ENCODE measurements at regions not wholly inside any gene's neighbourhood (a gene's known extent, or its start where the extent isn't known, plus 50 kb on each side); places are given as distances from the start of the nearest gene placed in this dataset.
"Not testable (repeated sequence)": the region's sequence is repeated elsewhere in the genome, so short reads cannot be mapped to it uniquely, and the experiment has no call there.

DNA sequence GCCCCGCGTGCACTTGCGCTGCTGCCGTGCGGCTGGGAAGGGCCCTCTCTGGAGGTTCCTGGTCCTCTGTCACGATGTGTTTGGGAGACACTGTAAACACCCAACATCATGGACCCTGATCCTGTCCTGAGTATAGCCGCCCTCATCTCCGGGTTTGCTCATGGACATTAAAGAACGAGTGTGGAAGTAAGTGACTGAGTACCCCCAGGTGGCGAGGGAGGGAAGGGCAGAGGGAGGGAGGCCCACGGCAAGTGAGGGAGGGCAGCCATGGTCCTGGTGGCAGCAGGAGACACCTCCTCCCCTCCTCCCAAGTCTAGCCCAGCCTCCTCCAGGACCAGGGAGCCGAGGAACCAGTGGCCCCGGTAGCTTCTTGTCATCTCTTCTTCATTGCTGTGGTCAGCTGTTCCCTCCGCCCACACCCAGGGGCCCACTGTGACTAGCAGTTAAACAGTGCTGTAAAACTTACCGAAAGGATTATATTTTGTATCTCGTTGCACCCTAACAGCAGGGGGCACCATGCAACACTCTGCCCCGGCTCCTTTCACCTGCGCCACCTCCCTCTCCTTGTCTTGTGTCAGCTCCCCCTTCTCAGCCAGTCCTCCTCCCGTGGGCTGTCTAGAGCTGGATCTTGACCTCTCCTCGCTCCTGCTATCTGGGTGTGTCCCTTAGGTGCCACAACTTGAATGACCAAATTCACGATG lies 566.5 kb upstream of the B3GAT1 start:
- Histone ChIP-seq H3K27me3 (ENCODE audit: low read depth, low read length) (no peaks in the 10 kb centered on the region), H3K4me3 (ENCODE audit: low read depth in 1 of 2, low read length in 2 of 2) (no peak overlapping the region), H3K9me3 (ENCODE audit: control insufficient read depth in 1 of 2, low read length in 2 of 2) (no peaks in the 10 kb centered on the region), H3K4me1 (ENCODE audit: control insufficient read depth in 1 of 2, insufficient read depth in 2 of 2, low read length in 2 of 2) (no peaks in the 10 kb centered on the region), H3K27ac (ENCODE audit: low read length) (no peak overlapping the region), H3K36me3 (ENCODE audit: control insufficient read depth in 1 of 2, insufficient read depth in 2 of 2, low read length in 2 of 2) (no peaks in the 10 kb centered on the region)

GRCh38 chr11:134976551-134976950 lies 564.5 kb upstream of the B3GAT1 start:
- Histone ChIP-seq H3K4me1 (ENCODE audit: control insufficient read depth in 1 of 2, insufficient read depth in 2 of 2, low read length in 2 of 2) (no peaks in the 10 kb centered on the region), H3K36me3 (ENCODE audit: control insufficient read depth in 1 of 2, insufficient read depth in 2 of 2, low read length in 2 of 2) (no peaks in the 10 kb centered on the region), H3K4me3 (ENCODE audit: low read depth in 1 of 2, low read length in 2 of 2) (no peak overlapping the region), H3K27ac (ENCODE audit: low read length) (no peak overlapping the region), H3K9me3 (ENCODE audit: control insufficient read depth in 1 of 2, low read length in 2 of 2) (no peaks in the 10 kb centered on the region), H3K27me3 (ENCODE audit: low read depth, low read length) (no peaks in the 10 kb centered on the region)

GRCh38 chr11:134975866-134976376 lies 563.9 kb upstream of the B3GAT1 start:
- Histone ChIP-seq H3K27me3 (ENCODE audit: low read depth, low read length) (no peaks in the 10 kb centered on the region), H3K27ac (ENCODE audit: low read length) (no peak overlapping the region), H3K9me3 (ENCODE audit: control insufficient read depth in 1 of 2, low read length in 2 of 2) (no peaks in the 10 kb centered on the region), H3K4me1 (ENCODE audit: control insufficient read depth in 1 of 2, insufficient read depth in 2 of 2, low read length in 2 of 2) (no peaks in the 10 kb centered on the region), H3K4me3 (ENCODE audit: low read depth in 1 of 2, low read length in 2 of 2) (no peak overlapping the region), H3K36me3 (ENCODE audit: control insufficient read depth in 1 of 2, insufficient read depth in 2 of 2, low read length in 2 of 2) (no peaks in the 10 kb centered on the region)

DNA sequence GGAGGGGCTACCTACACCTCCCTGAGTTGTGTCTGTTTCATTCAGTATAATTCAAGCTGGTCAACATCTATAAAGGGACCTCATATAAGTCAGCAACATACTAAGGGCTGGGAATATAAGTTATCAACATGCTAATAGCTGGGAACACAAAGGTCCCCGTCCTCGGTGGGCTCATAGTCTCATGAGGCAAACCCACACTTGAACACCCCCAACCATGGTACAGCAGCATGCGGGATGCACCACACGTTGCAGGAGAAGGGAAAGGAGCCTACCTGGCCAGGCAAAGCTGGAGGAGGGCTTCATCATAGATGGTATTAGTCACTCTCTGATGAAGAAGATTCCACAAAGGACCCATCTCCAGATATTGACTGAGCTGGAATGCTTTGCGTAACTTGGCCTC lies 561.8 kb upstream of the B3GAT1 start:
- Histone ChIP-seq H3K36me3 (ENCODE audit: control insufficient read depth in 1 of 2, insufficient read depth in 2 of 2, low read length in 2 of 2) (no peaks in the 10 kb centered on the region), H3K27me3 (ENCODE audit: low read depth, low read length) (no peaks in the 10 kb centered on the region), H3K9me3 (ENCODE audit: control insufficient read depth in 1 of 2, low read length in 2 of 2) (no peaks in the 10 kb centered on the region), H3K27ac (ENCODE audit: low read length) (no peak overlapping the region), H3K4me1 (ENCODE audit: control insufficient read depth in 1 of 2, insufficient read depth in 2 of 2, low read length in 2 of 2) (no peaks in the 10 kb centered on the region), H3K4me3 (ENCODE audit: low read depth in 1 of 2, low read length in 2 of 2) (no peak overlapping the region)

GRCh38 chr11:134971381-134971780 lies 559.3 kb upstream of the B3GAT1 start:
- no peaks in the 10 kb centered on the region for H3K9me3 ChIP-seq (ENCODE audit: control insufficient read depth in 1 of 2, low read length in 2 of 2)
- H3K4me1 ChIP-seq (ENCODE audit: control insufficient read depth in 1 of 2, insufficient read depth in 2 of 2, low read length in 2 of 2) = no peaks in the 10 kb centered on the region
- no peak overlapping the region for H3K27ac ChIP-seq (ENCODE audit: low read length)
- H3K36me3 ChIP-seq (ENCODE audit: control insufficient read depth in 1 of 2, insufficient read depth in 2 of 2, low read length in 2 of 2) = no peaks in the 10 kb centered on the region
- no peaks in the 10 kb centered on the region for H3K27me3 ChIP-seq (ENCODE audit: low read depth, low read length)
- H3K4me3 ChIP-seq (ENCODE audit: low read depth in 1 of 2, low read length in 2 of 2) = no peak overlapping the region

GRCh38 chr11:134967746-134968145 lies 555.7 kb upstream of the B3GAT1 start:
- Histone ChIP-seq H3K9me3 (ENCODE audit: control insufficient read depth in 1 of 2, low read length in 2 of 2) (no peaks in the 10 kb centered on the region), H3K36me3 (ENCODE audit: control insufficient read depth in 1 of 2, insufficient read depth in 2 of 2, low read length in 2 of 2) (no peaks in the 10 kb centered on the region), H3K4me1 (ENCODE audit: control insufficient read depth in 1 of 2, insufficient read depth in 2 of 2, low read length in 2 of 2) (no peaks in the 10 kb centered on the region), H3K4me3 (ENCODE audit: low read depth in 1 of 2, low read length in 2 of 2) (no peak overlapping the region), H3K27me3 (ENCODE audit: low read depth, low read length) (no peaks in the 10 kb centered on the region), H3K27ac (ENCODE audit: low read length) (no peak overlapping the region)

GRCh38 chr11:134961386-134961785 lies 549.3 kb upstream of the B3GAT1 start:
- H3K4me3 ChIP-seq (ENCODE audit: low read depth in 1 of 2, low read length in 2 of 2); H3K36me3 ChIP-seq (ENCODE audit: control insufficient read depth in 1 of 2, insufficient read depth in 2 of 2, low read length in 2 of 2); H3K9me3 ChIP-seq (ENCODE audit: control insufficient read depth in 1 of 2, low read length in 2 of 2); H3K4me1 ChIP-seq (ENCODE audit: control insufficient read depth in 1 of 2, insufficient read depth in 2 of 2, low read length in 2 of 2); H3K27ac ChIP-seq (ENCODE audit: low read length); H3K27me3 ChIP-seq (ENCODE audit: low read depth, low read length): not testable (repeated sequence)

DNA sequence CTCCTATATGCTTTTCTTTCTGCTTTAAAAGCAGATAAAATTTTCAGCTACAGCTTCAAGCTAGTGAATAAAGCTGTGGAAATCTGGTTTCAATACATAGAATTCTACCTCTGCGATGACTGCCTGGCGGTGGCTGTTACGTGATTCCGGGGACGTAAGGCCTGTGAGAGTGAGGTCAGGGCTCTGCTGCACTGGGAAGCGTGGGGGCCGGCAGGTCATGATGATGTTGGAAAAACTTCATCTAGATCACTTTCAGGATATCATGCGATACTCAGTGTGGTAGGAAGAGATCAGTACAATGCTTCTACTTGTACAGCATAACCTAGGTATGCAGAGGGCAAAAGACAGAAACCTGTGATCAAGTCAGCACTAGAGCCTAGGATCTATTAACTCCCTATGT lies 546.8 kb upstream of the B3GAT1 start:
- H3K27me3 ChIP-seq (ENCODE audit: low read depth, low read length) = no peaks in the 10 kb centered on the region
- no peak overlapping the region for H3K4me3 ChIP-seq (ENCODE audit: low read depth in 1 of 2, low read length in 2 of 2)
- H3K4me1 ChIP-seq (ENCODE audit: control insufficient read depth in 1 of 2, insufficient read depth in 2 of 2, low read length in 2 of 2) = no peaks in the 10 kb centered on the region
- no peaks in the 10 kb centered on the region for H3K36me3 ChIP-seq (ENCODE audit: control insufficient read depth in 1 of 2, insufficient read depth in 2 of 2, low read length in 2 of 2)
- no peak overlapping the region for H3K27ac ChIP-seq (ENCODE audit: low read length)
- H3K9me3 ChIP-seq (ENCODE audit: control insufficient read depth in 1 of 2, low read length in 2 of 2) = peaks cover 0 to 2% of the 10 kb centered on the region in 2 donors

DNA sequence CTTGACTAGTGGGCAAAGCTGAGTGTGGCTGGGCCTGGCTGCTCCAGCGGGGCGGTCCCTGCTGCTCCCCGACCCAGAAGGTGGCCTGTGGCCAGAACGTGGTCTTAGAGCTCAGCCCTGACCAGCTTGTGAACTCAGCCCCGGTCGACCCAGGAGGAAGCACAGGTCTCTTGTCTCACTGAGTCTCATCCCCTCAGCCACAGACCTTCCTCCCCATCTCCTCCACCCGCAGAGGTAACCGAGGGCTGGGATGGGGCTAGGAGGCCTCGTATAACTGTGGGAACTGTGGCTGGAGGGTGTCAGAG lies 546.2 kb upstream of the B3GAT1 start:
- no peaks in the 10 kb centered on the region for H3K36me3 ChIP-seq (ENCODE audit: control insufficient read depth in 1 of 2, insufficient read depth in 2 of 2, low read length in 2 of 2)
- H3K27ac ChIP-seq (ENCODE audit: low read length) = no peak overlapping the region
- peaks cover 0 to 2% of the 10 kb centered on the region in 2 donors for H3K9me3 ChIP-seq (ENCODE audit: control insufficient read depth in 1 of 2, low read length in 2 of 2)
- H3K4me3 ChIP-seq (ENCODE audit: low read depth in 1 of 2, low read length in 2 of 2) = no peak overlapping the region
- H3K4me1 ChIP-seq (ENCODE audit: control insufficient read depth in 1 of 2, insufficient read depth in 2 of 2, low read length in 2 of 2) = no peaks in the 10 kb centered on the region
- H3K27me3 ChIP-seq (ENCODE audit: low read depth, low read length) = no peaks in the 10 kb centered on the region

- Histone ChIP-seq H3K27me3 (ENCODE audit: low read depth, low read length) (no peaks in the 10 kb centered on the region), H3K4me3 (ENCODE audit: low read depth in 1 of 2, low read length in 2 of 2) (no peak overlapping the region), H3K4me1 (ENCODE audit: control insufficient read depth in 1 of 2, insufficient read depth in 2 of 2, low read length in 2 of 2) (no peaks in the 10 kb centered on the region), H3K36me3 (ENCODE audit: control insufficient read depth in 1 of 2, insufficient read depth in 2 of 2, low read length in 2 of 2) (no peaks in the 10 kb centered on the region), H3K9me3 (ENCODE audit: control insufficient read depth in 1 of 2, low read length in 2 of 2) (peaks cover 0 to 2% of the 10 kb centered on the region in 2 donors), H3K27ac (ENCODE audit: low read length) (no peak overlapping the region)
Observed at GRCh38 chr11:134957540-134958335, 545.7 kb upstream of the B3GAT1 start.

GRCh38 chr11:134956450-134957210 lies 544.6 kb upstream of the B3GAT1 start:
- Histone ChIP-seq H3K9me3 (ENCODE audit: control insufficient read depth in 1 of 2, low read length in 2 of 2) (peaks cover 0 to 2% of the 10 kb centered on the region in 2 donors), H3K4me3 (ENCODE audit: low read depth in 1 of 2, low read length in 2 of 2) (no peak overlapping the region), H3K27ac (ENCODE audit: low read length) (no peak overlapping the region), H3K4me1 (ENCODE audit: control insufficient read depth in 1 of 2, insufficient read depth in 2 of 2, low read length in 2 of 2) (no peaks in the 10 kb centered on the region), H3K36me3 (ENCODE audit: control insufficient read depth in 1 of 2, insufficient read depth in 2 of 2, low read length in 2 of 2) (no peaks in the 10 kb centered on the region), H3K27me3 (ENCODE audit: low read depth, low read length) (no peaks in the 10 kb centered on the region)
